ENCODE measurements at regions not wholly inside any gene's neighbourhood (a gene's known extent, or its start where the extent isn't known, plus 50 kb on each side); places are given as distances from the start of the nearest gene placed in this dataset.

DNA sequence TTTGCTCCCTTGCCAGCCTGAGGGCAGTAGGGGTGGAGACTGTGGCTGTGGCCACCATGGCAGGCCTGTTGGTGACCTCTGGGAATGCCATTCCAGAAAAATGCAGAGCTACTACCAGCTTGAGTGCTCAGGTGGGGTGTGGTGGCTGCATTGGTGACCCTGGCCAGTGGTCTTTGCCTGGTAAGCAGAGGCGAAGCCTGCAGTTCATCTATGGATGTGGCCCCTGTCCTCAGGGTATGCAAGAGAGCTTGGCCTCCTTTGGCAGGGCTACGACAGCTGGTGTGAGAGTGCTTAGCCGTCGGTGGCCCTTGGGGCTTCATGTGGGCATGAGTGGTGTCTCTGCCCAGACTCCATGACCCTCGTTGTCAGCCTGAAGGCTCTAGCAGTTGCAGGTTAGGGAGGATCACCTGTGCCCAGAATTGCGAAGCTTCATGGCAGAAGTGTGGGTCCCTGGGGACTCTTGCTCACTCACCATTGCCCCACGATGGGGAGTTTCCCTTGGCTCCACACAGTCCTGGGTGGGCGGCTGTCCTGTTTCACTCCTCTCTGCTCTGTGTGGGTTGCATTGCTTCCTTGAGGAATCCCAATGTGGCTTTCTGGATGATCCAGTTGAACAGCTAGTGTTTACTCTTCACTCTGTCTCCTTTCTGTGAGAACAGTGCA lies 117.9 kb upstream of the CDH12 start:
- no peak for DNase-seq

GRCh38 chr5:22970491-22970890 lies 117.3 kb upstream of the CDH12 start:
- DNase-seq, result no peak

DNA sequence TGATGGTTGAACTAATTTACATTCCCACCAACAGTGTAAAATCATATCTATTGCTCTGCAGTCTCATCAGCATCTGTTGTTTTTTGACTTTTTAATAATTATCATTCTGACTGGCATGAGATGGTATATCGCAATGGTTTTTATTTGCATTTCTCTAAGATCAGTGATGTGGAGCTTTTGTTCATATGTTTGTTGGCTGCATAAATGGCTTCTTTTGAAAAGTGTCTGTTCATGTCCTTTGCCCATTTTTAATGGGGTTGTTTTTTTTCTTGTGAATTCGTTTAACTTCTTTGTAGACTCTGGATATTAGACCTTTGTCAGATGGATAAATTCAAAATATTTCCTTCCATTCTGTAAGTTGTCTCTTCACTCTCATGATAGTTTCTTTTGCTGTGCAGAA lies 115.2 kb upstream of the CDH12 start:
- no peak for DNase-seq

GRCh38 chr5:22965960-22966359 lies 112.8 kb upstream of the CDH12 start:
- no peak for DNase-seq

- DNase-seq, result no peak
Observed at GRCh38 chr5:22964632-22965031, 111.5 kb upstream of the CDH12 start.

- no peak for DNase-seq
Observed at GRCh38 chr5:22958462-22959262, 105.5 kb upstream of the CDH12 start.

- no peak for DNase-seq
Observed at GRCh38 chr5:22947921-22948320, 94.8 kb upstream of the CDH12 start.

GRCh38 chr5:22938362-22938761 lies 85.2 kb upstream of the CDH12 start:
- no peak for DNase-seq

- DNase-seq, result no peak
Observed at GRCh38 chr5:22928821-22929482, 75.8 kb upstream of the CDH12 start.

DNA sequence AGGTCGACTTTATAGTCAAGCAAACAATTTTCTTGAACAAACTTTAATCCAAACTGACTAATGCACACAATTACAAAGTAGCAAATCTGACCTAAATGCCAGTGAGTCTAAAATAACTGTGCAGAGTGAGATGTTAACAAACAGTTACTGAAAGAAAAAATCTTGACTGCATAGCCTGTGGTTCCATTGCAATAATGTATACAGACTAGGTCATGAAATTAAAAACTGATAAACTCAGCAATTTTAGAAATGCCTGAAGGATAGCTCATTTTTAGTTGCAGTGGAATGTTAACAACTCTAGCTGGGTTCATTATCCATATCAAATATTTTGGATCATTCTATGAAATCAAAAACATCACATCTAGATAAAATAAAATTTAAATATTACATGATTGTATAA lies 73.4 kb upstream of the CDH12 start:
- DNase-seq, result no peak

GRCh38 chr5:22918511-22918910 lies 65.4 kb upstream of the CDH12 start:
- no peak for DNase-seq

DNA sequence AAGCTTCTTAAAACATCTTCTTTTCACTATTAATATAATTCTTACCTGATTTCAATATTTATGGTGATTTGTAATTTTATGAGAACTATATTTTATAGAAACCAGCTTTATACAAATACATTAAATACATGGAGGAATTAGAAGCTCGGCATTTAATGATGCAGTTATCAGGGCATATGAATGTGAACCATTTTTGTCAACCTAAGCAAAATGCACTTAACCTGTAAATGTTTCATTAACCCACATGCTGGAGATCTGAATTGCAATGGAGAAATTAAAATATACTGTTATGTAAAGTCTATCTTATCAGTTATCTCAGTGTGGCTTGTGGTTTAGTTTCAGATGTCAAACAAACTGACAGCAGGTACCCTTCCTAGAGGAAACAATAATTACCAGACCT lies 63.2 kb upstream of the CDH12 start:
- no peak for DNase-seq

DNA sequence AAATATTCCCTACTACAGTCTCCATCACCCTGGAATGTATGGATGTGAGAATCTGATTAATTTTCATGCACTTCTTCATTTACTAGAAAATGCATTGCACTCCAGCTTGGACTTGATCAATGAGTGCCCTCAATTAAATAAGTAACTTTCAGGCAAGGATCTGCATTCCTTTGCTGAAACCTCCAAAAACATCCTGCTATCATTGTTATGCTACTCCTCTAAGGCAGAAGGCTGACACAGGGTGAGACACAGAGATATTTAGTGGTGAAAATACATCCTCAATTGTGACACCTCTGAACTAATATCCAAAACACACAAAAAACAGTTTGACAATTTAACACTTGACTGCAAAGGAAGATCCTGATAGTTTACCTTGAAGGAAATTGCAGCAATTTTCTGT lies 57.9 kb upstream of the CDH12 start:
- no peak for DNase-seq

DNA sequence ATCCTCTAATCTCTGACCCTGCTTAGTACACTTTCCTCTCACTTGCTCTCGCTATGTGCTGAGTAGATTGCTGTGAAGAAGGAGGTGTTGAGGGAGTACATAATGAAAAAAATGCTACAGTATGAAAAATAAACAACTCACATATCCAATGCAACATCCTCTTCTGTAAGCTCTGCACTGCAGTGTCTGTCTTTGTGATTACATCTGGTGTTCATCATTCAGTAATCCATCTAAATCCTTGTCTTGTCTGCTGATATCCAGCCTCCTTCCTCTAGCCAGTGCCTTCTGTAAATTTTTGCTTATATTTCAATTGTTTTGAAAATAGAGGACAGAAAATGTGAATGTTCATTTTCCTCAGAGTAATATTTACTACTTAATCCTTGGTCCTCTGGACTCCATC lies 57.4 kb upstream of the CDH12 start:
- no peak for DNase-seq

GRCh38 chr5:22908586-22908985 lies 55.4 kb upstream of the CDH12 start:
- no peak for DNase-seq

DNA sequence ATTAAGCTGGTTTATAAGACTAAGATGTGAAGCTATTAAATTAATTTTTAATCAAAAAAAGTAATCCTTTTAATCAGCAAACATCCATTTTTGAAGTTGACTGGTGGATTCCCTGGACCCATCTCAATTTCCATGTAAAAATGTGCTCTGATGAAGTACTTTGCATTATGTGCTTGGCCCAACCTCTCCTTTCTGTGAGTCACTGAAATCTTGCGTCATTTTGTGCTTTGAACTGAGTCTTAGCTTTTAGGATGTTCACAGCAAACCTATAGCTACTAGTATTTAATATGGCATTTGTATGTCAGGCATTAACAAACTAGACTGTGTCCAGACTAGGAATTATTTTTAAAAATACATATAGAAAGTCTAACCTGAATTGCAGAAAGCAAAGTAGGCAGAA lies 55.0 kb upstream of the CDH12 start:
- DNase-seq, result no peak
